Psoas muscle (tissue), 7 donors: ENCODE measurements at regions not wholly inside any gene's neighbourhood (a gene's known extent, or its start where the extent isn't known, plus 50 kb on each side); places are given as distances from the start of the nearest gene placed in this dataset.

Experiments
- ATAC-seq, 4 donors: fragments of 200-7000 bp; cut with Tn5 transposase; one replicate each; pipeline ENCODE4 v1.9.1; 2020; ENCODE audit warnings: moderate library complexity in 3 of 4, mild to moderate bottlenecking in 2 of 4
- DNase-seq, 2 donors: peaks; one replicate each; pipeline ENCODE4 v3.0.0-alpha.2; 2020
- H3K27ac ChIP-seq: fragments of 200-600 bp; one replicate; pipeline ENCODE4 v1.8.0; 2022
- H3K27me3 ChIP-seq, 3 donors: fragments of 200-600 bp in 1 of 3; one replicate each; pipeline versions ENCODE4 v1.6.1 to v1.8.0; 2013 to 2022; ENCODE audit warnings: low read length in 2 of 3, mild to moderate bottlenecking in 2 of 3, moderate library complexity in 1 of 3; ENCODE audit not compliant: insufficient read depth in 3 of 3
- H3K36me3 ChIP-seq, 2 donors: fragments of 200-600 bp in 1 of 2; one replicate each; pipeline versions ENCODE4 v1.6.1 to v1.8.0; 2013 to 2022; ENCODE audit warnings: low read depth in 1 of 2, mild to moderate bottlenecking in 1 of 2, moderate library complexity in 1 of 2; ENCODE audit not compliant: insufficient read depth in 1 of 2
- H3K4me1 ChIP-seq: fragments of 200-600 bp; one replicate; pipeline ENCODE4 v1.8.0; 2022
- H3K4me3 ChIP-seq: fragments of 200-600 bp; one replicate; pipeline ENCODE4 v1.8.0; 2022; ENCODE audit warnings: mild to moderate bottlenecking
- H3K9me3 ChIP-seq: fragments of 200-600 bp; one replicate; pipeline ENCODE4 v1.8.0; 2022
- CTCF ChIP-seq: fragments of 200-600 bp; IDR thresholded peaks from one replicate; pipeline ENCODE4 v1.8.0; 2022; ENCODE audit warnings: antibody characterized with exemption
- WGBS, 3 donors: extraction: QIAGEN DNeasy Blood & Tissue Kit; methylation state at CpG; one replicate each; pipeline versions ENCODE4 v1.1.6 to v1.1.7; 2013; 5-methylcytosine and 5-hydroxymethylcytosine counted together
- intact Hi-C, 2 donors: fragments of 100-400 bp; cut with DNase I; formaldehyde crosslinking; loops; one replicate each; pipeline versions ENCODE4 v1.11.0 to v1.14.2; 2022
- donor health status: healthy with polysubstance abuse.
- donor health status: DM: no; HTN: no; CAD: no; lungs with moderate emphysema.
- donor health status: Bipolar disorder and iron deficiency.
- donor health status: healthy.
- donor health status: DM: yes; HTN: yes; CAD: no.
- donor health status: DM: no; HTN: no; CAD: no.
- donor health status: DM: yes; HTN: yes; CAD: no.

- no peaks in the 10 kb centered on the region for H3K27me3 ChIP-seq
- no peaks in the 10 kb centered on the region for H3K36me3 ChIP-seq
- DNase-seq (no peak), ATAC-seq (no peak)
- no peaks in the 10 kb centered on the region for H3K9me3 ChIP-seq
- TF ChIP-seq CTCF: no peak
- intact Hi-C loops: no loop called here
- no peak overlapping the region for H3K4me3 ChIP-seq
- no peak overlapping the region for H3K27ac ChIP-seq
- H3K4me1 ChIP-seq: no peaks in the 10 kb centered on the region
- 93 to 95% (median 93%) methylated on average over 3 of the region's 3 CpGs for WGBS, 3 donors
Observed at GRCh38 chr2:120404274-120404673, 58.3 kb downstream of the INHBB start.

- no peaks in the 10 kb centered on the region for H3K36me3 ChIP-seq
- H3K4me1 ChIP-seq: no peaks in the 10 kb centered on the region
- no peak for ATAC-seq
- no peak overlapping the region for H3K27ac ChIP-seq
- DNase-seq: no peak
- H3K9me3 ChIP-seq: peaks cover 8% of the 10 kb centered on the region
- intact Hi-C loops: no loop called here
- no peak for TF ChIP-seq CTCF
- H3K27me3 ChIP-seq: no peaks in the 10 kb centered on the region
- WGBS, 3 donors: 92 to 94% (median 93%) methylated on average over 19 of the region's 19 CpGs
- H3K4me3 ChIP-seq: no peak overlapping the region
Observed at GRCh38 chr2:120404941-120405758, 59.2 kb downstream of the INHBB start.

- Histone ChIP-seq H3K27ac (no peak overlapping the region), H3K27me3 (no peaks in the 10 kb centered on the region), H3K36me3 (no peaks in the 10 kb centered on the region), H3K9me3 (peaks cover 13% of the 10 kb centered on the region), H3K4me3 (no peak overlapping the region), H3K4me1 (no peaks in the 10 kb centered on the region)
- 79 to 92% (median 81%) methylated on average over 5 of the region's 5 CpGs for WGBS, 3 donors
- ATAC-seq (peak in 1 of 4 donors; percentile 13), DNase-seq (no peak)
- intact Hi-C loops: no loop called here
- no peak for TF ChIP-seq CTCF
Observed at GRCh38 chr2:120405759-120406099, 59.8 kb downstream of the INHBB start.

GRCh38 chr2:120406566-120406965 is 60.6 kb downstream of the INHBB start:
- no peaks in the 10 kb centered on the region for H3K27me3 ChIP-seq
- ATAC-seq: no peak
- DNase-seq: no peak
- 74 to 82% (median 77%) methylated on average over 9 of the region's 9 CpGs for WGBS, 3 donors
- intact Hi-C loops: no loop called here
- no peak for TF ChIP-seq CTCF
- H3K9me3 ChIP-seq: peaks cover 17% of the 10 kb centered on the region
- H3K27ac ChIP-seq: no peak overlapping the region
- no peaks in the 10 kb centered on the region for H3K36me3 ChIP-seq
- no peaks in the 10 kb centered on the region for H3K4me1 ChIP-seq
- no peak overlapping the region for H3K4me3 ChIP-seq

- WGBS, 3 donors: 80 to 83% (median 80%) methylated on average over 3 of the region's 3 CpGs
- no peak overlapping the region for H3K27ac ChIP-seq
- no peaks in the 10 kb centered on the region for H3K27me3 ChIP-seq
Observed at GRCh38 chr2:120410487-120410886, 64.6 kb downstream of the INHBB start.

More at GRCh38 chr2:120410487-120410886, 64.6 kb downstream of the INHBB start:
- intact Hi-C loops: no loop called here
- no peak for TF ChIP-seq CTCF
- peaks cover 17% of the 10 kb centered on the region for H3K9me3 ChIP-seq
- no peak overlapping the region for H3K4me3 ChIP-seq
- H3K36me3 ChIP-seq: no peaks in the 10 kb centered on the region
- no peak for DNase-seq
- no peak for ATAC-seq
- H3K4me1 ChIP-seq: no peaks in the 10 kb centered on the region
